GM23338 (cell line): ENCODE measurements at regions not wholly inside any gene's neighbourhood (a gene's known extent, or its start where the extent isn't known, plus 50 kb on each side); places are given as distances from the start of the nearest gene placed in this dataset.

Experiments
- ATAC-seq: fragments of 200-7000 bp; cut with Tn5 transposase; 3 replicates; pipeline ENCODE4 v1.9.1; 2020
- DNase-seq: peaks from one replicate; pipeline ENCODE4 v3.0.0-alpha.2; 2015; ENCODE audit warnings: low spot score
- H2AFZ ChIP-seq: fragments of 200-600 bp; sonication (generic); 2 replicates; pipeline ENCODE4 v1.8.0; 2016; ENCODE audit warnings: antibody characterized with exemption, mild to moderate bottlenecking, moderate library complexity
- H3F3A ChIP-seq: fragments of 200-600 bp; sonication (generic); replicated peaks from 2 replicates; pipeline ENCODE4 v1.8.0; 2017; ENCODE audit warnings: antibody characterized with exemption, mixed run types, low read depth
- H3K27ac ChIP-seq: fragments of 200-600 bp; sonication (generic); 2 replicates; pipeline ENCODE4 v1.6.1; 2016; ENCODE audit warnings: low read depth
- H3K27me3 ChIP-seq: fragments of 200-600 bp; sonication (generic); 2 replicates; pipeline ENCODE4 v1.8.0; 2016; ENCODE audit warnings: mild to moderate bottlenecking, mixed run types, moderate library complexity; ENCODE audit not compliant: insufficient read depth
- H3K36me3 ChIP-seq: fragments of 200-600 bp; sonication (generic); 2 replicates; pipeline ENCODE4 v1.8.0; 2016; ENCODE audit warnings: mild to moderate bottlenecking; ENCODE audit not compliant: insufficient read depth
- H3K4me1 ChIP-seq: fragments of 200-600 bp; sonication (generic); 2 replicates; pipeline ENCODE4 v1.8.0; 2016; ENCODE audit warnings: mild to moderate bottlenecking, moderate library complexity; ENCODE audit not compliant: insufficient read depth
- H3K4me2 ChIP-seq: fragments of 200-600 bp; sonication (generic); 2 replicates; pipeline ENCODE4 v1.7.1; 2017; ENCODE audit warnings: mixed run types
- H3K4me3 ChIP-seq: fragments of 200-600 bp; sonication (generic); 2 replicates; pipeline ENCODE4 v1.6.1; 2016; ENCODE audit warnings: mixed run types
- H3K79me2 ChIP-seq: fragments of 200-600 bp; sonication (generic); replicated peaks from 2 replicates; pipeline ENCODE4 v1.8.0; 2017; ENCODE audit warnings: mild to moderate bottlenecking; ENCODE audit not compliant: insufficient read depth
- H3K9me2 ChIP-seq: fragments of 200-600 bp; sonication (generic); 2 replicates; pipeline ENCODE4 v1.8.0; 2017; ENCODE audit not compliant: insufficient read depth
- H4K20me1 ChIP-seq: fragments of 200-600 bp; sonication (generic); replicated peaks from 2 replicates; pipeline ENCODE4 v1.8.0; 2017; ENCODE audit warnings: mild to moderate bottlenecking; ENCODE audit not compliant: insufficient read depth
- H3K27ac Mint-ChIP-seq: 2 replicates; pipeline ENCODE4 v1.8.0; 2020; ENCODE audit warnings: inconsistent platforms, mild to moderate bottlenecking, moderate library complexity, mixed read lengths
- H3K27me3 Mint-ChIP-seq: 3 replicates; pipeline ENCODE4 v1.8.0; 2022; ENCODE audit warnings: low read depth, mild to moderate bottlenecking, moderate library complexity, mixed read lengths, inconsistent platforms; ENCODE audit not compliant: insufficient read depth, poor library complexity
- H3K36me3 Mint-ChIP-seq: 3 replicates; pipeline ENCODE4 v1.8.0; 2021; ENCODE audit warnings: low read depth, mild to moderate bottlenecking, inconsistent platforms, moderate library complexity, mixed read lengths
- H3K4me1 Mint-ChIP-seq: 3 replicates; pipeline ENCODE4 v1.8.0; 2020; ENCODE audit warnings: mild to moderate bottlenecking, inconsistent platforms, mixed read lengths
- H3K4me3 Mint-ChIP-seq: 3 replicates; pipeline ENCODE4 v1.8.0; 2021; ENCODE audit warnings: moderate library complexity, mild to moderate bottlenecking, inconsistent platforms, mixed read lengths
- H3K9me3 Mint-ChIP-seq: 3 replicates; pipeline ENCODE4 v1.8.0; 2020; ENCODE audit warnings: moderate library complexity, mild to moderate bottlenecking, inconsistent platforms, mixed read lengths
- CREB1 ChIP-seq: fragments of 250-450 bp; sonication (Bioruptor Pico); IDR thresholded peaks from 2 replicates; pipeline ENCODE4 v1.5.0; 2020; ENCODE audit warnings: low read depth, mild to moderate bottlenecking, moderate library complexity
- EZH2 ChIP-seq: fragments of 200-600 bp; sonication (generic); IDR thresholded peaks from one replicate; pipeline ENCODE4 v1.8.0; 2017; ENCODE audit warnings: antibody characterized with exemption, mild to moderate bottlenecking, low read depth; ENCODE audit not compliant: unreplicated experiment
- EZH2phosphoT487 ChIP-seq: fragments of 200-600 bp; sonication (generic); IDR thresholded peaks from one replicate; pipeline ENCODE4 v1.8.1; 2018; ENCODE audit warnings: antibody characterized with exemption; ENCODE audit not compliant: unreplicated experiment
- NANOG ChIP-seq: IDR thresholded peaks from 2 replicates; pipeline ENCODE4 v1.6.1; 2016; ENCODE audit warnings: antibody characterized with exemption, borderline replicate concordance
- POLR2AphosphoS5 ChIP-seq: IDR thresholded peaks from 2 replicates; pipeline ENCODE4 v1.6.1; 2016; ENCODE audit warnings: antibody characterized with exemption, low read depth
- ZNF114 ChIP-seq: fragments of 250-450 bp; sonication (Bioruptor Pico); IDR thresholded peaks from 2 replicates; pipeline ENCODE4 v1.5.0; 2020; ENCODE audit warnings: mild to moderate bottlenecking, moderate library complexity
- ZNF331 ChIP-seq: fragments of 250-450 bp; sonication (Bioruptor Pico); IDR thresholded peaks from 2 replicates; pipeline ENCODE4 v1.5.0; 2020; ENCODE audit warnings: low read depth, mild to moderate bottlenecking, moderate library complexity
- TF ChIP-seq, protein P1 (sequence below), 2 experiments: fragments of 200-600 bp in 1 of 2; sonication (generic) in 1 of 2; conservative IDR thresholded peaks; 2 replicates each; pipeline versions ENCODE4 v1.5.1 to v1.6.1; 2016 to 2017; ENCODE audit warnings: antibody characterized with exemption in 2 of 2, low read depth in 2 of 2, mild to moderate bottlenecking in 2 of 2, moderate library complexity in 1 of 2
- TF ChIP-seq, protein P2 (sequence below): fragments of 250-450 bp; sonication (Bioruptor Pico); IDR thresholded peaks from 2 replicates; pipeline ENCODE4 v1.5.0; 2020; ENCODE audit warnings: mild to moderate bottlenecking, moderate library complexity

DNA sequence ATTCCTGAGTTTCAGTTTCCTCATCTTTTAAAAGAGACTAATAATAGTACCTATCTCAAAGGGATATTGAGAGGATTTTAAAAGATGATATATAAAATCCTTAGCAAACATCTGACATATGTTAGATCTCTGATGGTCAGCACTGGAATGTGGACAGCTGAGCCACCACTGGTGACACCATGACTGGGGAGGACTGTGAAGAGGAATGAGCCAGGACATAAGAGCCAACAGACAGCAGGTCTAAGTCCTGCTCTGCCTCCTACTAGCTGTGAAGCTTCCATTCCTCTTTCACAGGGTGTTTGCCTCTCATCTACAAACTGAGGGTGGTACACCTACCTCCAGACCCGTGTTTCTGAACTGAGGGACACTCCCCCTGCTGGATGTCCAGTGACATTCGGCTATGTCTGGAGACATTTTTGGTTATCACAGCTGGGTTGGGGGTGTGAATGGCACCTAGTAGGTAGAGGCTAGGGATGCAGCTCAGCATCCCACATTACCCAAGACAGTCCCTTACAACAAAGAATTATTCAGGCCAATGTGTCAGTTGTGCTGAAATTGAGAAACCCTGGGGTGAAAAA is 109.1 kb upstream of the OLIG2 start:
- Mint-ChIP-seq H3K9me3 (peaks cover 17% of the 10 kb centered on the region), H3K4me3 (no peak overlapping the region), H3K4me1 (peaks cover 14% of the 10 kb centered on the region), H3K27ac (no peak overlapping the region), H3K27me3 (peaks cover 4% of the 10 kb centered on the region), H3K36me3 (peaks cover 10% of the 10 kb centered on the region; the same call in 2 of the 3 replicates)
- H3K27me3 ChIP-seq, result no peaks in the 10 kb centered on the region
- H3K4me2 ChIP-seq, result no peak overlapping the region
- no peaks in the 10 kb centered on the region for H3K79me2 ChIP-seq
- peaks cover 5% of the 10 kb centered on the region; the same call in 1 of the 2 replicates for H3K4me1 ChIP-seq
- no peaks in the 10 kb centered on the region for H3F3A ChIP-seq
- peak; percentile 37 for DNase-seq
- no peak overlapping the region for H3K4me3 ChIP-seq
- H3K36me3 ChIP-seq, result no peaks in the 10 kb centered on the region
- H4K20me1 ChIP-seq, result no peaks in the 10 kb centered on the region
- no peak overlapping the region for H3K27ac ChIP-seq
- H3K9me2 ChIP-seq, result 0 out of 2 replicates have a peak, but pooled peaks cover 6% of the 10 kb centered on the region
- no peak overlapping the region for H2AFZ ChIP-seq
- TF ChIP-seq, protein P1, sequence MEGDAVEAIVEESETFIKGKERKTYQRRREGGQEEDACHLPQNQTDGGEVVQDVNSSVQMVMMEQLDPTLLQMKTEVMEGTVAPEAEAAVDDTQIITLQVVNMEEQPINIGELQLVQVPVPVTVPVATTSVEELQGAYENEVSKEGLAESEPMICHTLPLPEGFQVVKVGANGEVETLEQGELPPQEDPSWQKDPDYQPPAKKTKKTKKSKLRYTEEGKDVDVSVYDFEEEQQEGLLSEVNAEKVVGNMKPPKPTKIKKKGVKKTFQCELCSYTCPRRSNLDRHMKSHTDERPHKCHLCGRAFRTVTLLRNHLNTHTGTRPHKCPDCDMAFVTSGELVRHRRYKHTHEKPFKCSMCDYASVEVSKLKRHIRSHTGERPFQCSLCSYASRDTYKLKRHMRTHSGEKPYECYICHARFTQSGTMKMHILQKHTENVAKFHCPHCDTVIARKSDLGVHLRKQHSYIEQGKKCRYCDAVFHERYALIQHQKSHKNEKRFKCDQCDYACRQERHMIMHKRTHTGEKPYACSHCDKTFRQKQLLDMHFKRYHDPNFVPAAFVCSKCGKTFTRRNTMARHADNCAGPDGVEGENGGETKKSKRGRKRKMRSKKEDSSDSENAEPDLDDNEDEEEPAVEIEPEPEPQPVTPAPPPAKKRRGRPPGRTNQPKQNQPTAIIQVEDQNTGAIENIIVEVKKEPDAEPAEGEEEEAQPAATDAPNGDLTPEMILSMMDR (conservative IDR thresholded peaks at IDR 0.05; ENCODE audit: low read depth in 2 of 2), result peak; percentile 52
- TF ChIP-seq CREB1 (CRISPR knock-in tag), result no peak
- no peak for ATAC-seq

DNA sequence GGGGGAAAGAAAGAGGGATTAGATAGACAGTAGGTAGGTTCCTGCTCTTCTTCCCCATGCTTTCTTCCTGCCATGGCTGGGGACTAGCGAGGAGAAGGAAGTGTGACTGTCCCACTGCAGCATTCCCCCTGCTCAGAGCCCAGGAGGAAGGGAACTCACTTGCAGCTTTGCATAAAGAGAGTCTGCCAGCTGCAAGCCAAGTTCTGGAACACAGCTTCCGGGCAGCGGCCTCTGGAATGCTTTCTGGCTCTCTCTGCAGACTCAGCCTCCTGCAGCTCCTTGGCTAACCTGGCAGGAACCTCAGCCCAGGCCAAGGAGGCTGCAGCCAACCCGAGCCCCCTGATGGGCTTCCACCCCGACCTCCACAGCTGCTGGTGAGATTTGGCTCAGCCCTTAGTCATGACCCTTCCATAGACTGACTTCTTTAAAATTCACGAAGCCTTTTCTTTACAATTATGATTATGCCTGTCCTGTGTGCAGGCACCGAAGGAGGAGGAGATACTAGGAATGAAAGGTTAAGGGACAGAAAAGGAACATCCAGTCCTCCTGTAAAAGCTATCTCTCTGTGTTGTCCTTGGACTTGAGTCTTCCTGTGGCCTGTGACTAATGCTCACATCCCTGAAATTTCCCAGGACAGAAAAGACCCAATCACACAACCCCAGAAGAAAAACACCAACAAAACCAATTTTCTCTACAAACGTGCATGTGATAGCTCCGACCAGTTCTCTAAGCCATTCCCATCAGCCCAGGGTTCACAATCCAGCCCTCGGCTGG is 108.2 kb upstream of the OLIG2 start:
- H3K9me3 Mint-ChIP-seq, result peaks cover 17% of the 10 kb centered on the region
- no peak overlapping the region for H3K4me3 Mint-ChIP-seq
- Histone ChIP-seq H3K36me3 (no peaks in the 10 kb centered on the region), H3K4me3 (no peak overlapping the region), H3K9me2 (0 out of 2 replicates have a peak, but pooled peaks cover 6% of the 10 kb centered on the region), H3F3A (no peaks in the 10 kb centered on the region), H3K4me1 (peaks cover 5% of the 10 kb centered on the region; the same call in 1 of the 2 replicates), H3K79me2 (no peaks in the 10 kb centered on the region), H2AFZ (no peak overlapping the region), H4K20me1 (no peaks in the 10 kb centered on the region), H3K27ac (no peak overlapping the region), H3K4me2 (no peak overlapping the region), H3K27me3 (no peaks in the 10 kb centered on the region)
- H3K27ac Mint-ChIP-seq, result no peak overlapping the region
- no peak for ATAC-seq
- H3K4me1 Mint-ChIP-seq, result peaks cover 14% of the 10 kb centered on the region
- peaks cover 10% of the 10 kb centered on the region; the same call in 2 of the 3 replicates for H3K36me3 Mint-ChIP-seq
- no peak for DNase-seq
- TF ChIP-seq, protein P2, sequence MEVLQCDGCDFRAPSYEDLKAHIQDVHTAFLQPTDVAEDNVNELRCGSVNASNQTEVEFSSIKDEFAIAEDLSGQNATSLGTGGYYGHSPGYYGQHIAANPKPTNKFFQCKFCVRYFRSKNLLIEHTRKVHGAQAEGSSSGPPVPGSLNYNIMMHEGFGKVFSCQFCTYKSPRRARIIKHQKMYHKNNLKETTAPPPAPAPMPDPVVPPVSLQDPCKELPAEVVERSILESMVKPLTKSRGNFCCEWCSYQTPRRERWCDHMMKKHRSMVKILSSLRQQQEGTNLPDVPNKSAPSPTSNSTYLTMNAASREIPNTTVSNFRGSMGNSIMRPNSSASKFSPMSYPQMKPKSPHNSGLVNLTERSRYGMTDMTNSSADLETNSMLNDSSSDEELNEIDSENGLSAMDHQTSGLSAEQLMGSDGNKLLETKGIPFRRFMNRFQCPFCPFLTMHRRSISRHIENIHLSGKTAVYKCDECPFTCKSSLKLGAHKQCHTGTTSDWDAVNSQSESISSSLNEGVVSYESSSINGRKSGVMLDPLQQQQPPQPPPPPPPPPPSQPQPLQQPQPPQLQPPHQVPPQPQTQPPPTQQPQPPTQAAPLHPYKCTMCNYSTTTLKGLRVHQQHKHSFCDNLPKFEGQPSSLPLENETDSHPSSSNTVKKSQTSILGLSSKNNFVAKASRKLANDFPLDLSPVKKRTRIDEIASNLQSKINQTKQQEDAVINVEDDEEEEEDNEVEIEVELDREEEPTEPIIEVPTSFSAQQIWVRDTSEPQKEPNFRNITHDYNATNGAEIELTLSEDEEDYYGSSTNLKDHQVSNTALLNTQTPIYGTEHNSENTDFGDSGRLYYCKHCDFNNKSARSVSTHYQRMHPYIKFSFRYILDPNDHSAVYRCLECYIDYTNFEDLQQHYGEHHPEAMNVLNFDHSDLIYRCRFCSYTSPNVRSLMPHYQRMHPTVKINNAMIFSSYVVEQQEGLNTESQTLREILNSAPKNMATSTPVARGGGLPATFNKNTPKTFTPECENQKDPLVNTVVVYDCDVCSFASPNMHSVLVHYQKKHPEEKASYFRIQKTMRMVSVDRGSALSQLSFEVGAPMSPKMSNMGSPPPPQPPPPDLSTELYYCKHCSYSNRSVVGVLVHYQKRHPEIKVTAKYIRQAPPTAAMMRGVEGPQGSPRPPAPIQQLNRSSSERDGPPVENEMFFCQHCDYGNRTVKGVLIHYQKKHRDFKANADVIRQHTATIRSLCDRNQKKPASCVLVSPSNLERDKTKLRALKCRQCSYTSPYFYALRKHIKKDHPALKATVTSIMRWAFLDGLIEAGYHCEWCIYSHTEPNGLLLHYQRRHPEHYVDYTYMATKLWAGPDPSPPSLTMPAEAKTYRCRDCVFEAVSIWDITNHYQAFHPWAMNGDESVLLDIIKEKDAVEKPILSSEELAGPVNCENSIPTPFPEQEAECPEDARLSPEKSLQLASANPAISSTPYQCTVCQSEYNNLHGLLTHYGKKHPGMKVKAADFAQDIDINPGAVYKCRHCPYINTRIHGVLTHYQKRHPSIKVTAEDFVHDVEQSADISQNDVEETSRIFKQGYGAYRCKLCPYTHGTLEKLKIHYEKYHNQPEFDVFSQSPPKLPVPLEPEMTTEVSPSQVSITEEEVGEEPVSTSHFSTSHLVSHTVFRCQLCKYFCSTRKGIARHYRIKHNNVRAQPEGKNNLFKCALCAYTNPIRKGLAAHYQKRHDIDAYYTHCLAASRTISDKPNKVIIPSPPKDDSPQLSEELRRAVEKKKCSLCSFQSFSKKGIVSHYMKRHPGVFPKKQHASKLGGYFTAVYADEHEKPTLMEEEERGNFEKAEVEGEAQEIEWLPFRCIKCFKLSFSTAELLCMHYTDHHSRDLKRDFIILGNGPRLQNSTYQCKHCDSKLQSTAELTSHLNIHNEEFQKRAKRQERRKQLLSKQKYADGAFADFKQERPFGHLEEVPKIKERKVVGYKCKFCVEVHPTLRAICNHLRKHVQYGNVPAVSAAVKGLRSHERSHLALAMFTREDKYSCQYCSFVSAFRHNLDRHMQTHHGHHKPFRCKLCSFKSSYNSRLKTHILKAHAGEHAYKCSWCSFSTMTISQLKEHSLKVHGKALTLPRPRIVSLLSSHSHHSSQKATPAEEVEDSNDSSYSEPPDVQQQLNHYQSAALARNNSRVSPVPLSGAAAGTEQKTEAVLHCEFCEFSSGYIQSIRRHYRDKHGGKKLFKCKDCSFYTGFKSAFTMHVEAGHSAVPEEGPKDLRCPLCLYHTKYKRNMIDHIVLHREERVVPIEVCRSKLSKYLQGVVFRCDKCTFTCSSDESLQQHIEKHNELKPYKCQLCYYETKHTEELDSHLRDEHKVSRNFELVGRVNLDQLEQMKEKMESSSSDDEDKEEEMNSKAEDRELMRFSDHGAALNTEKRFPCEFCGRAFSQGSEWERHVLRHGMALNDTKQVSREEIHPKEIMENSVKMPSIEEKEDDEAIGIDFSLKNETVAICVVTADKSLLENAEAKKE (CRISPR knock-in tag), result no peak
- TF ChIP-seq EZH2, result no peak
- TF ChIP-seq EZH2phosphoT487, result no peak
- TF ChIP-seq ZNF114, result no peak
- no peak for TF ChIP-seq ZNF331 (CRISPR knock-in tag)
- no peak for TF ChIP-seq NANOG
- TF ChIP-seq POLR2AphosphoS5, result no peak
- TF ChIP-seq, protein P1 (conservative IDR thresholded peaks at IDR 0.05; ENCODE audit: low read depth in 2 of 2), result no peak
- no peak for TF ChIP-seq CREB1 (CRISPR knock-in tag)
- H3K27me3 Mint-ChIP-seq, result peaks cover 4% of the 10 kb centered on the region
